ENCODE measurements at regions not wholly inside any gene's neighbourhood (a gene's known extent, or its start where the extent isn't known, plus 50 kb on each side); places are given as distances from the start of the nearest gene placed in this dataset.

DNA sequence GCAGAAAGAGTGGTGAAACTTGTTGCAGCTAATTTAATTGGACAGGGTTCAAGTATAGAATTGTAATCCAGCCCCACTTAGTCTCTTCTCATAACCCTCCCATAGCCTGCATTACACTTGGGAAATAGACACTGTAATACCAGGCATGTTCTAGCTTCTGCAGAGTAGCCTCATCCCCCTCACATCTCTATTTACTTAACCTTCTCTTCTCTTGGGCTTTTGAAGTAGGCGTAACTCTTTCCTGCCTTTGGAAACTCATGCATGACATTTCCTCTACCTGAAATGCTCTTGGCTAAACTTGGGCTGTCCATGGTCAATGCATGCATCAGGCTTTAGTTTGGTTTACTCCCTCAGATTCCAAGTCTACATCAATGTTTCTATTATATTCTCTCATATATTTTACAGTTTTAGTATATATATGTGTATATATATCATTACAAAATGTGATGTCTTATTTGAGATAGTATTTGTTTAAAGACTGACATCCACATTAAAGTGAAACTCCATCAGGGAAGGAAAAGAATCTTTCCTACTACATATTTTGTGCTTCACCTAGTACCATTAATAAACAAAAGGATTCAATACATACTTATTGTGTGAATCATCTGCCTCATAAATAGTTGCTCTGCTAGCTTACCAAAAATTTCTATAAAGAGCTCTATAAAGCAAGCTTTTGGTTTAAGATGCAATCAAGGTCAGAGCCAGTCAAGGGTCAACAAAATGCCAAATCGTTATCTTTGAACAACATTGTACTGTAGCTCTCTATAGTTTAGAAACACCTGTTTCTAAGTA, 1158.0 kb downstream of the MAT2B start:
- Histone ChIP-seq H2AFZ (ENCODE audit: low read length) (no peak overlapping the region), H3K27me3 (ENCODE audit: control insufficient read depth in 1 of 2, insufficient read depth in 2 of 2, low read length in 2 of 2) (no peaks in the 10 kb centered on the region), H3K4me2 (ENCODE audit: low read depth, low read length) (no peak overlapping the region), H3K79me2 (ENCODE audit: insufficient read depth, low read length) (no peaks in the 10 kb centered on the region), H3K9me3 (ENCODE audit: low read length) (peaks cover 17% of the 10 kb centered on the region; the same call in 1 of the 2 replicates), H3K27ac (ENCODE audit: extremely low read length, insufficient read depth, low read length) (no peak overlapping the region), H3K36me3 (replicated peaks in 1 of 2; ENCODE audit: control insufficient read depth in 1 of 2, insufficient read depth in 2 of 2, low read length in 2 of 2) (no peaks in the 10 kb centered on the region), H3K4me1 (ENCODE audit: insufficient read depth, low read length) (no peaks in the 10 kb centered on the region), H3K4me3 (replicated peaks in 1 of 3; ENCODE audit: insufficient read depth in 1 of 3, low read depth in 2 of 3, low read length in 3 of 3) (no peak overlapping the region), H4K20me1 (ENCODE audit: insufficient read depth, low read length) (no peaks in the 10 kb centered on the region), H3K9ac (ENCODE audit: insufficient read depth, low read depth, low read length) (no peak overlapping the region)
- no TSS peak for BruUV-seq (replicated peaks)
- in situ Hi-C loops (cut with HindIII; ENCODE audit: extremely low pct_ligation_motif_present, low pct_unique_long_range_greater_than_20kb), result no loop called here
- TF ChIP-seq, protein P1, sequence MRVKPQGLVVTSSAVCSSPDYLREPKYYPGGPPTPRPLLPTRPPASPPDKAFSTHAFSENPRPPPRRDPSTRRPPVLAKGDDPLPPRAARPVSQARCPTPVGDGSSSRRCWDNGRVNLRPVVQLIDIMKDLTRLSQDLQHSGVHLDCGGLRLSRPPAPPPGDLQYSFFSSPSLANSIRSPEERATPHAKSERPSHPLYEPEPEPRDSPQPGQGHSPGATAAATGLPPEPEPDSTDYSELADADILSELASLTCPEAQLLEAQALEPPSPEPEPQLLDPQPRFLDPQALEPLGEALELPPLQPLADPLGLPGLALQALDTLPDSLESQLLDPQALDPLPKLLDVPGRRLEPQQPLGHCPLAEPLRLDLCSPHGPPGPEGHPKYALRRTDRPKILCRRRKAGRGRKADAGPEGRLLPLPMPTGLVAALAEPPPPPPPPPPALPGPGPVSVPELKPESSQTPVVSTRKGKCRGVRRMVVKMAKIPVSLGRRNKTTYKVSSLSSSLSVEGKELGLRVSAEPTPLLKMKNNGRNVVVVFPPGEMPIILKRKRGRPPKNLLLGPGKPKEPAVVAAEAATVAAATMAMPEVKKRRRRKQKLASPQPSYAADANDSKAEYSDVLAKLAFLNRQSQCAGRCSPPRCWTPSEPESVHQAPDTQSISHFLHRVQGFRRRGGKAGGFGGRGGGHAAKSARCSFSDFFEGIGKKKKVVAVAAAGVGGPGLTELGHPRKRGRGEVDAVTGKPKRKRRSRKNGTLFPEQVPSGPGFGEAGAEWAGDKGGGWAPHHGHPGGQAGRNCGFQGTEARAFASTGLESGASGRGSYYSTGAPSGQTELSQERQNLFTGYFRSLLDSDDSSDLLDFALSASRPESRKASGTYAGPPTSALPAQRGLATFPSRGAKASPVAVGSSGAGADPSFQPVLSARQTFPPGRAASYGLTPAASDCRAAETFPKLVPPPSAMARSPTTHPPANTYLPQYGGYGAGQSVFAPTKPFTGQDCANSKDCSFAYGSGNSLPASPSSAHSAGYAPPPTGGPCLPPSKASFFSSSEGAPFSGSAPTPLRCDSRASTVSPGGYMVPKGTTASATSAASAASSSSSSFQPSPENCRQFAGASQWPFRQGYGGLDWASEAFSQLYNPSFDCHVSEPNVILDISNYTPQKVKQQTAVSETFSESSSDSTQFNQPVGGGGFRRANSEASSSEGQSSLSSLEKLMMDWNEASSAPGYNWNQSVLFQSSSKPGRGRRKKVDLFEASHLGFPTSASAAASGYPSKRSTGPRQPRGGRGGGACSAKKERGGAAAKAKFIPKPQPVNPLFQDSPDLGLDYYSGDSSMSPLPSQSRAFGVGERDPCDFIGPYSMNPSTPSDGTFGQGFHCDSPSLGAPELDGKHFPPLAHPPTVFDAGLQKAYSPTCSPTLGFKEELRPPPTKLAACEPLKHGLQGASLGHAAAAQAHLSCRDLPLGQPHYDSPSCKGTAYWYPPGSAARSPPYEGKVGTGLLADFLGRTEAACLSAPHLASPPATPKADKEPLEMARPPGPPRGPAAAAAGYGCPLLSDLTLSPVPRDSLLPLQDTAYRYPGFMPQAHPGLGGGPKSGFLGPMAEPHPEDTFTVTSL (CRISPR knock-in tag; IDR thresholded peaks at IDR 0.05; ENCODE audit: borderline replicate concordance), result no peak
- intact Hi-C loops (cut with micrococcal nuclease; ENCODE audit: unreplicated experiment), result no loop called here
- ATAC-seq (no peak), DNase-seq (ENCODE audit: low spot score) (no peak), FAIRE-seq (no peak)
- ChIA-PET CTCF (ENCODE audit: low intra/inter-chr PET ratio, low total read pairs) (no interaction called here), POLR2A (no interaction called here)
- 4% methylated on average over 2 of the region's 2 CpGs for WGBS (ENCODE audit: low lambda C conversion rate)
